ENCODE measurements at regions not wholly inside any gene's neighbourhood (a gene's known extent, or its start where the extent isn't known, plus 50 kb on each side); places are given as distances from the start of the nearest gene placed in this dataset.

- TF ChIP-seq, protein P1, sequence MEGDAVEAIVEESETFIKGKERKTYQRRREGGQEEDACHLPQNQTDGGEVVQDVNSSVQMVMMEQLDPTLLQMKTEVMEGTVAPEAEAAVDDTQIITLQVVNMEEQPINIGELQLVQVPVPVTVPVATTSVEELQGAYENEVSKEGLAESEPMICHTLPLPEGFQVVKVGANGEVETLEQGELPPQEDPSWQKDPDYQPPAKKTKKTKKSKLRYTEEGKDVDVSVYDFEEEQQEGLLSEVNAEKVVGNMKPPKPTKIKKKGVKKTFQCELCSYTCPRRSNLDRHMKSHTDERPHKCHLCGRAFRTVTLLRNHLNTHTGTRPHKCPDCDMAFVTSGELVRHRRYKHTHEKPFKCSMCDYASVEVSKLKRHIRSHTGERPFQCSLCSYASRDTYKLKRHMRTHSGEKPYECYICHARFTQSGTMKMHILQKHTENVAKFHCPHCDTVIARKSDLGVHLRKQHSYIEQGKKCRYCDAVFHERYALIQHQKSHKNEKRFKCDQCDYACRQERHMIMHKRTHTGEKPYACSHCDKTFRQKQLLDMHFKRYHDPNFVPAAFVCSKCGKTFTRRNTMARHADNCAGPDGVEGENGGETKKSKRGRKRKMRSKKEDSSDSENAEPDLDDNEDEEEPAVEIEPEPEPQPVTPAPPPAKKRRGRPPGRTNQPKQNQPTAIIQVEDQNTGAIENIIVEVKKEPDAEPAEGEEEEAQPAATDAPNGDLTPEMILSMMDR (IDR thresholded peaks at IDR 0.05; ENCODE audit: low read depth, low read length) = no peak
- TF ChIP-seq EZH2phosphoT487 (IDR thresholded peaks at IDR 0.05; ENCODE audit: low read depth) = no peak
These were observed 233.3 kb downstream of the CCDC59 start for GRCh38 chr12:82124711-82125380.
